ENCODE measurements at regions not wholly inside any gene's neighbourhood (a gene's known extent, or its start where the extent isn't known, plus 50 kb on each side); places are given as distances from the start of the nearest gene placed in this dataset.

DNA sequence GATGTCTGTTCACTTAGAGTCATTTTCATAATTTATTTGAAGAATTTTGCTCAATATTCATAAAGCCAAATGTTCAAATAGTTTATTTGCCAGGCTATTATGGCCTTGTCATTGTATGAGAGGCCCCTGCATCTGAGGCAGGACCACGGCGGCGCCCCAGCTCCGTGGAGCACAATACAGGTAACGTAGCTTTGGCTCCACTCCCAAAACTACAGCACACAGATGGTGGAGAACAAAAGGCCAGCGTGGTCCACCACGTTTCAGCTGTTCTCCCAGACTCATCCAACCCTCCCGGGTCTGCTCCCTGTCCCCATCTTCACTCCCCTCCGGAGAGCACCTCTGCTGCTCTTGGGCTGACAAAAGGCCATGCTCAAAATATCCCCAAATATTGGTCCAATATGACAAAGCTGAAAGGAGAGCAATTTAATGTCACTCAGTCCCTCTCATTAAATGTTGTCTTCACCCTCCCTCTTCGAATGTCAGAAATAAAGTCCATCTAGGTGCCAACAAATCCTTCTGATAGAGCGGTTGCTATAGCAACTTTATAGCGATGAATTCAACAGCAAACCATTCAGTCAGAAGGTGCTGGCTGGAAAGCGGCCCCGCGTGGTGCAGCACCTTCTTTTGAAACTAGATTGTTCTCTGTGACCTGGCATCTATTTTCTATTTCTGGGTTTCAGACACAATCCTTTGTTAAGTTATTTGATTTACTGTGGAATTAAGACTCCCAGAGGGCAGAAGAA is 504.3 kb downstream of the ARHGEF28 start:
- no peak for DNase-seq (ENCODE audit: extremely low read depth, low read depth)
- TF ChIP-seq, protein P1, sequence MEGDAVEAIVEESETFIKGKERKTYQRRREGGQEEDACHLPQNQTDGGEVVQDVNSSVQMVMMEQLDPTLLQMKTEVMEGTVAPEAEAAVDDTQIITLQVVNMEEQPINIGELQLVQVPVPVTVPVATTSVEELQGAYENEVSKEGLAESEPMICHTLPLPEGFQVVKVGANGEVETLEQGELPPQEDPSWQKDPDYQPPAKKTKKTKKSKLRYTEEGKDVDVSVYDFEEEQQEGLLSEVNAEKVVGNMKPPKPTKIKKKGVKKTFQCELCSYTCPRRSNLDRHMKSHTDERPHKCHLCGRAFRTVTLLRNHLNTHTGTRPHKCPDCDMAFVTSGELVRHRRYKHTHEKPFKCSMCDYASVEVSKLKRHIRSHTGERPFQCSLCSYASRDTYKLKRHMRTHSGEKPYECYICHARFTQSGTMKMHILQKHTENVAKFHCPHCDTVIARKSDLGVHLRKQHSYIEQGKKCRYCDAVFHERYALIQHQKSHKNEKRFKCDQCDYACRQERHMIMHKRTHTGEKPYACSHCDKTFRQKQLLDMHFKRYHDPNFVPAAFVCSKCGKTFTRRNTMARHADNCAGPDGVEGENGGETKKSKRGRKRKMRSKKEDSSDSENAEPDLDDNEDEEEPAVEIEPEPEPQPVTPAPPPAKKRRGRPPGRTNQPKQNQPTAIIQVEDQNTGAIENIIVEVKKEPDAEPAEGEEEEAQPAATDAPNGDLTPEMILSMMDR (IDR thresholded peaks at IDR 0.05; ENCODE audit: low read depth, low read length), result no peak

DNA sequence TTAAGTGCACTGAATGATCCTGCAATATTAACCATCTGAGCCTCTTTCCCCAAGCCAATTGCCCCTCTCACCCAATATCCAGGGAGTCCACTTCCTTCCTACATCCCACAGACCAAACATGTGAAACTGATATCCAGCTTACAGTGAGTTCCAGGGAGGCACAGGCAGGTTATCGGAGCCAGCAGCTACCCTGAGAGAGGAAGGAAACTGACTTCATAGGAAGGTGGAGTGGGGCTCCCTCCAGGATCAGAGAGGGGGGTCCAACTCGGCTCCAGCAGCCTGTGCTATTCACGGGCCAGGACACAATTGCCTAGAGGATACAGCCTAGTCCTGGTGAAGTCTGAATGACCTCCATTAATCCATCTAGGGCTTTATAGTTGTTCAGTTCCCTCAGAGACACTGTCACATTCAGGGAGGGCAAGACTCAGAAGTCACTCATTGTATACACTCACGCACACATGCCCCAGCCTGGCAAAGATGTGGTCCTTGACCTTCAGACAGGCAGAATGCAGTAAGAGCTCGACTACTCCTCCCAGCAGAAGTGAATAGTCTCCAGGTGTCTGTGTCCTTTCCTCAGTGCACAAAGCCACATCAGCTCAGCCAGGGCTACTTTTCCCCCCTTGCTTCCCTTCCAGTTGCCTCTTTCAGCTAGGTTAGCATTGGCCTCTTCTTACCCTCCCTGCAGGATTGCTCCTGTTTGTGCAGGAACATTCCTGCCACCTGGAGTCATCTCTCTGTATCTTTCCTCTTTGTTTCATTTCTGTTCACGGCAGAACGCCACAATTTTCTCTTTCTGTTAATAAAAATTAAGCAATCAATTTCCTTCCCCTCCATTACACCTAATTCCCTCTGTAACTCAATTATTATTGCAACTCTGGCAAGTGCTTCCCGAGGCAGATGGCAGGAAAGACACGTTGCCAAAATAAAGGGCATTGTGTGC is 501.7 kb downstream of the ARHGEF28 start:
- no peak for DNase-seq (ENCODE audit: extremely low read depth, low read depth)
- TF ChIP-seq, protein P1 (IDR thresholded peaks at IDR 0.05; ENCODE audit: low read depth, low read length), result peak; percentile 32

DNA sequence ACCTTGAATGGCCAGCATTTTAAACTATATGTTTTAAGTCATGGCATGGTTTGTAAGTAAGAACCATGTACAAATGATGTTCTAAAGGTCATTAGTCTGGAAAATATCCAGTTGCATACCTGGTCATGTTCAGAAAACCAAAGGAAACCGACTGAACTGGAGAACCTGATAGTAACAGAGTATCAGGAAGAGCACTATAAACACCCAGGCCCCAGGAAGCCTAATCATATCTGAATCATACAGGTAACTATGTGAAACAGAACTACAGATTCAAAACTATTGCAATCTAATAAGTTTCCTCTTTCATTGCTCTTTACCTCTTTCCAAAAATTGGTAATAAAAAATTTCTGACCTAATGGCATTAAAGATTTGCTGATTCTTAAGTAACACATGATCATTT is 500.3 kb downstream of the ARHGEF28 start:
- DNase-seq (ENCODE audit: extremely low read depth, low read depth), result no peak
- TF ChIP-seq, protein P1 (IDR thresholded peaks at IDR 0.05; ENCODE audit: low read depth, low read length), result no peak

DNA sequence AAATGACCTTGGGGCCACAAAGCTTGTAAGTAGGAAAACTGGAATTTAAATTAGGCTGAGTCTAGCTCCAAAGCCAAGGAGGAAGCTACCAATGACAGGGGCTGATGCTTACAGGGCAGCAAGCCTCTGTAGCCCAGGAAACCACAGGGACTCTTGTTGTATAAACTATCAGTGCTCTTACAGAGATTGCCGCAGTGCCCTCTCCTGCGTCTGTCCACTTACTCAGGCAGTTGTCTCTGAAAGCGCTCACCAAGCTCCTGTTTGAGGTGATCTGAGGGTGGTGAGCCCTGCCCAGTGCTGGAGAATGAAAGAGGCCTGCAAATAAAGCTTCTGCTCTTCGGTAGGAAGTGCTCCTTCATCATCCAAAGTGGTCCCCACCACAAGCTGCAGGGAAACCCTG is 498.8 kb downstream of the ARHGEF28 start:
- TF ChIP-seq, protein P1 (IDR thresholded peaks at IDR 0.05; ENCODE audit: low read depth, low read length), result no peak
- no peak for DNase-seq (ENCODE audit: extremely low read depth, low read depth)

DNA sequence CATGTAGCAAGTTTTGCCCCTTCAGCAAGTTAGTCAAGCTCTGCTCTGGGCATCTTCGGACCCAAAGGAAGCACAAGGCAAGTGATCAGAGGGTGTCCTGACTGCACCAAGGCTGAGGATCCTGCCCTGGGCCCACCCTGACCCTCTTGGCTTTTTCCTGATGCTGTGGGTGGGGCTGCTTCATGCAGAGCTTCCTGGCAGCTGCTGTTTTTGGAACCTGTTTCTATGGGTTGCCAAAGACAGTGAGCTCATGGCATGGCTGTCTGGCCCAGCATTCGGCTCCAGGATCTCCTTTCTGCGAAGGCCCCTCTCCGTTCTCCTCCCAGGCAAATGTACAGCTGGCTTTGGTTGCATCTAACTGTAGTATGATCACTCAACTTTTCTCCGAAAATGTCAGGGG is 497.9 kb downstream of the ARHGEF28 start:
- DNase-seq (ENCODE audit: extremely low read depth, low read depth), result no peak
- TF ChIP-seq, protein P1 (IDR thresholded peaks at IDR 0.05; ENCODE audit: low read depth, low read length), result no peak

DNA sequence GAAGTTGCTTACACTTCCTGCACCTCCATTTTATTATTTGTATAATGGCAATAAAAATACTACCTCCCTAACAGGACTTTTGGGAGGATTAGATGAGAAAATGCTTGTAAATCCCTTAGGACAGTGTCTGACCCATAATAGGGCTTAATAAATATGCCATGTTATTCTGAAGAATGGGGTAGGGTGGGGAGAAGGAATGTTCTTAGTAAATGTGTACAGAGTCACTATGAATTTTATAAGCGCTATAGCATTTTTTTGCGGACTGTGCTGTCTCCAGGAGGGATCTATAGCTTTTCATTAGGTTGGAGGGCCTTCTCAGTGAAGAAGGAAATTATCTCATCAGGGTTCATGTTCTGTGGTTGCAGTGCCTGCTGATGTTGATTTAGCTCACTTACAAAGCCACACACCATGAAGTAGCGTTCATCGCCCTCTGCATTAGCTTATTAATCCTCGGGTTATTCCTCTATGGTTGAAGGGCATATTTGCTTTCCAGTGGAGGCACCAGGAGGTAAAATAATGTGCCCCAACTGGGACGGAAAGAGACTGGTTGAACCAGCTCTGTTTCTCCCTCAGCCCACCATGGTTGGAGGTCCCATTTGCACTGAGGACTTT is 497.1 kb downstream of the ARHGEF28 start:
- no peak for DNase-seq (ENCODE audit: extremely low read depth, low read depth)
- TF ChIP-seq, protein P1 (IDR thresholded peaks at IDR 0.05; ENCODE audit: low read depth, low read length), result no peak

All from AG09319 (cell line).